ENCODE measurements at regions not wholly inside any gene's neighbourhood (a gene's known extent, or its start where the extent isn't known, plus 50 kb on each side); places are given as distances from the start of the nearest gene placed in this dataset.

DNA sequence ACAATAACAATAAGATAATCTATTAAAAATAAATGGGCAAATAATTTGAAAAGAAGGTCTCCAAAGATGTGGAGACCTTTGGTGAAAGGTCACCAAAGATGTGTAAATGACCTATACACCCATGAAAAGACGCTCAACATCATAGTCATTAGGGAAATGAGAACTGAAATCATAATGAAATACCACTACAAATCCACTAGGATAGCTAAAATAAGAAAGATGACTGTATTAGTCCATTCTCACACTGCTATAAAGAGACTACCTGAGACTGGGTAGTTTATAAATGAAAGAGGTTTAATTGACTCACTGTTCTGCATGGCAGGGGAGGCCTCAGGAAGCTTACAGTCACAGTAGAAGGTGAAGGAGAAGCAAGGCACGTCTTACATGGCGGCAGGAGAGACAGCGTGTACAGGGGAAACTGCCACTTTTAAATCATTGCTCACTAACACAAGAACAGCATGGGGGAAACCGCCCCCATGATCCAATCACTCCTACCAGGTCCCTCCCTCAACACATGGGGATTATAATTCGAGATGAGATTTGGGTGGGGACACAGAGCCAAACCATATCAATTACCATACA lies 339.6 kb downstream of the ENC1 start:
- ChIA-PET CTCF (no interaction called here), POLR2A (no interaction called here)

DNA sequence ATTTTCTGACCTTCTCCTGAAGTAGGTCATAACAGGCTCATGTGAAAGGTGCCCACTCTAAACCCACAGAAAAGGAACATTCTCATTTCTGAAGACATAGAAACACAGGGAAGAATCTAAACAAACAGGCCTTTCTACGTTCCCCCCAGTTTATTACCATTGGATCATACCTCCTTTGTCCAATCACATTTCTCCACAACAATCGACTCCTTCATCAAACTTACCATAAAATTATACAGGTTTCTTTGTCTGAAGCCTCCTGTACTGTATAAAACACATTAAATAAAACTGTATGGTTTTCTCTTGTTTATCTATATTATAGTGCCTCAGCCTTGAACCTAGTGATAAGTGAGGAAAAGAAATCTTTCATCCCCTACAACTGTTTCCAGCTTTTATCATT lies 340.7 kb downstream of the ENC1 start:
- DNase-seq (ENCODE audit: extremely low spot score), result no peak
- ChIA-PET CTCF (no interaction called here), POLR2A (no interaction called here)
- TF ChIP-seq, protein P1, sequence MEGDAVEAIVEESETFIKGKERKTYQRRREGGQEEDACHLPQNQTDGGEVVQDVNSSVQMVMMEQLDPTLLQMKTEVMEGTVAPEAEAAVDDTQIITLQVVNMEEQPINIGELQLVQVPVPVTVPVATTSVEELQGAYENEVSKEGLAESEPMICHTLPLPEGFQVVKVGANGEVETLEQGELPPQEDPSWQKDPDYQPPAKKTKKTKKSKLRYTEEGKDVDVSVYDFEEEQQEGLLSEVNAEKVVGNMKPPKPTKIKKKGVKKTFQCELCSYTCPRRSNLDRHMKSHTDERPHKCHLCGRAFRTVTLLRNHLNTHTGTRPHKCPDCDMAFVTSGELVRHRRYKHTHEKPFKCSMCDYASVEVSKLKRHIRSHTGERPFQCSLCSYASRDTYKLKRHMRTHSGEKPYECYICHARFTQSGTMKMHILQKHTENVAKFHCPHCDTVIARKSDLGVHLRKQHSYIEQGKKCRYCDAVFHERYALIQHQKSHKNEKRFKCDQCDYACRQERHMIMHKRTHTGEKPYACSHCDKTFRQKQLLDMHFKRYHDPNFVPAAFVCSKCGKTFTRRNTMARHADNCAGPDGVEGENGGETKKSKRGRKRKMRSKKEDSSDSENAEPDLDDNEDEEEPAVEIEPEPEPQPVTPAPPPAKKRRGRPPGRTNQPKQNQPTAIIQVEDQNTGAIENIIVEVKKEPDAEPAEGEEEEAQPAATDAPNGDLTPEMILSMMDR (IDR thresholded peaks at IDR 0.05; ENCODE audit: control extremely low read depth, extremely low read depth, low read depth, missing control alignments), result no peak

More for the DNA sequence above, 339.6 kb downstream of the ENC1 start:
- DNase-seq (ENCODE audit: extremely low spot score), result no peak
- TF ChIP-seq, protein P1 (IDR thresholded peaks at IDR 0.05; ENCODE audit: control extremely low read depth, extremely low read depth, low read depth, missing control alignments), result no peak

DNA sequence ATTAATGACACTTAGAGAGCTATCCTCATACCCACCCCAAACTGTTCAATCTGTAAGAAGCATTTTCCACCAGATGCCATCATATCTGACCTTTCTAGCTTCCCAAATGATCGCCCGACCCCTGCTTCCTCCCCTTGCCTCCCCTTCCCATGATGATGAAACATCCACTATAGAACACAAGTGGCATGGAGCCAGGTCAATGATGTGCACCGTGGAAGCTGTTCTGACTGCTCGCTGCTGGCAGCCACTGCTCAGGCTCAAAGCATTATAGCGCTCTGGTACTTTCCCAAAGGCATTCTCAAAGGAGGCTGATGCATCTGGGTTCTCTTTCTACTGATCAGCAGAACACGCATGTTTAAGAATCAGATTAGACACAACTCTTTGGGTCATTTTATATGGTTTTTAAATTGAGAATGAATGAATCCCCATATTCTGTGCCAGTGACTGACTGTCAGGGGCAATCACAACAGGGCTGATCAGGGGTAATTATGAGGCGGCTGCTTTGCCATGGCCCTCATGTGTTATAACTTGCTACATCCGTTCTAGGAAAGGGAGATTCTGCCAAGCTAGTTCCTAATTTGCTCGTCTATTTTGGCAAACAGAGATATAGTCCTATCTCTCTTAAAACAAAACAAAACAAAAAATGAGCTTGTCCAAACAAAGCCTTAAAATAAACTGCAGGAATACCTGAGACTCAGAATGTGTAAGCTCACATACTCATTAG lies 343.7 kb downstream of the ENC1 start:
- CTCF ChIA-PET, result interaction anchor here (1.1 to 1.7 kb wide), 2 partner anchors 10 to 13 kb away, joined by 4 to 6 read pairs; no protein-coding TSS in a partner anchor
- POLR2A ChIA-PET, result interaction anchor here (0.6 kb wide), 1 partner anchor 73 kb away, joined by 4 read pairs; no protein-coding TSS in a partner anchor
- TF ChIP-seq, protein P1 (IDR thresholded peaks at IDR 0.05; ENCODE audit: control extremely low read depth, extremely low read depth, low read depth, missing control alignments), result no peak
- no peak for DNase-seq (ENCODE audit: extremely low spot score)

DNA sequence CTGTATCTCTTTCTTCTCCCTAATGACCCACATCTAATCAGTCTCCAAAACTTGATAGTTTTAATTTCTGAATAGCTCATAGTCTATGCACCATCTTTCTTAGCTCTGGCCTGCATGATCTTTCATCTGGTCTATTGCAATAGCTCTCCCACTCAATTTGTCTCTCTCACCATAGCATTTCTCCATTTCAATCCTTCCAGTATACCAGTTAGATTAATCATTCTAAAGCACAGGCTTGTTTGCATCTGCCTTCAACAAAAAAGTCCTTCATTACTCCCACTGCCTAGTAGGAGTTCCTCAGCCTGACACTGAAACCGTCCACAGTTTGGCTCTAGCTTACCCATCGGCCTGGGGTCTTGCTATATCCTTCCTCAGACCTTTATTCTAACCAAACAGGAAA lies 344.9 kb downstream of the ENC1 start:
- CTCF ChIA-PET, result interaction anchor here (1.1 kb wide), 1 partner anchor 11 kb away, joined by 4 read pairs; no protein-coding TSS in a partner anchor
- no peak for DNase-seq (ENCODE audit: extremely low spot score)
- POLR2A ChIA-PET, result no interaction called here
- TF ChIP-seq, protein P1 (IDR thresholded peaks at IDR 0.05; ENCODE audit: control extremely low read depth, extremely low read depth, low read depth, missing control alignments), result no peak

DNA sequence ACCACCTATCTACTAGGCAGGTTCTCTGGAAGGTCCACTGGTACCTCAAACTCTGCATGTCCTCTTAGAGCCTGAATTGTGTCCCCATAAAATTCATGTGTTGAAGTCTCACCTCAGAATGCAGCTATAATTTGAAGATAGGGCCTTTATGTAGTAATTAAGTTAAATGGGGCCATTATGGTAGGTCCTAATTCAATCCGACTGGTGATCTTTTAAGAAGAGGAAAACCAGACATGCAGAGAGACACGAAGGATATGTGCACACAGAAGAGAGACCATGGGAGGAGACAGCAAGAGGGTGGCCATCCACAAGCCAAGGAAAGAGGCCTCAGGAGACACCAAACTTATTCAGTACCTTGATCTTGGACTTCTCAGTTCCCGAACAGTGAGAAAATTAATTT lies 345.4 kb downstream of the ENC1 start:
- POLR2A ChIA-PET, result no interaction called here
- TF ChIP-seq, protein P1 (IDR thresholded peaks at IDR 0.05; ENCODE audit: control extremely low read depth, extremely low read depth, low read depth, missing control alignments), result no peak
- CTCF ChIA-PET, result interaction anchor here (1.1 to 1.7 kb wide), 2 partner anchors 11 to 15 kb away, joined by 4 read pairs; no protein-coding TSS in a partner anchor
- DNase-seq (ENCODE audit: extremely low spot score), result no peak

DNA sequence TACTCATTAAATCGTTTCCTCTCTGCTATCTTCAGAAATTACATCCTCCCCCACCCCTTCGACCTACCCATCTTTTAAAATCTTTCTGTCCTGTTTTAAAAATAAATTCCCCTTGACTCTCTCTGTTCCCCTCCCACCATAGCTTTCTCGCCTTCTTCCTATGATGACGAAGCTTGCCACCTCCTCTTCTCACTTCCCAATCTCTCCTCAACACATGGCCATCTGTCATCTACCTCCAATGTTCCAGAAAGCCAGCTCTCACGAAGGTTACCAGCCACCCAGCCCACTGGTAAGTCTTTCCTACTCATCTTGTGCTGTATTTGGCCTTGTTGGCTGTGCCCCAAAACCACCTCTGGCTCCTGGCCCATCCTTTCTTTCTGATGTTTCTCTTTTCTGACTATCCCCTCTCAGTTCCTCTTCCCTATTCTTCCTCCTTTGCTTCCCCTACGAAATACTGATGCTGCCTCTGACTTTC lies 346.3 kb downstream of the ENC1 start:
- CTCF ChIA-PET, result interaction anchor here (1.6 to 1.7 kb wide), 2 partner anchors 14 kb away, joined by 4 to 5 read pairs; no protein-coding TSS in a partner anchor
- DNase-seq (ENCODE audit: extremely low spot score), result peak; percentile 11
- TF ChIP-seq, protein P1 (IDR thresholded peaks at IDR 0.05; ENCODE audit: control extremely low read depth, extremely low read depth, low read depth, missing control alignments), result no peak
- POLR2A ChIA-PET, result interaction anchor here (0.6 kb wide), 1 partner anchor 631 kb away, joined by 3 read pairs; no protein-coding TSS in a partner anchor

All from GM10248 (cell line).